Endothelial cell of umbilical vein (primary cell): ENCODE measurements at regions not wholly inside any gene's neighbourhood (a gene's known extent, or its start where the extent isn't known, plus 50 kb on each side); places are given as distances from the start of the nearest gene placed in this dataset.

Source experiments
- BruUV-seq: library from RNA; stranded (reverse); fragments of 400-500 nt; replicated peaks from 2 replicates; lab custom pipeline; 2021; lab: Mats Ljungman, UMichigan
- CTCF ChIA-PET: fragments of 300-600, 350-600 bp; sonication (Branson Sonifier 250); formaldehyde crosslinking; loops from one replicate; lab custom pipeline; 2021; ENCODE audit warnings: antibody characterized with exemption, inconsistent platforms; lab: Charles Lee
- POLR2A ChIA-PET: fragments of 300-600, 350-600 bp; sonication (Branson Sonifier 250); formaldehyde crosslinking; loops from one replicate; lab custom pipeline; 2021; ENCODE audit warnings: antibody characterized with exemption, inconsistent platforms; lab: Charles Lee
- DNase-seq: peaks from one replicate; pipeline ENCODE4 v3.0.0-alpha.2; 2011; ENCODE audit warnings: low read depth, low spot score
- FAIRE-seq: peaks from 2 replicates; lab custom pipeline; 2011; peaks lifted over from hg19 to GRCh38; lab: Jason Lieb, UNC
- H2AFZ ChIP-seq: 2 replicates; pipeline ENCODE4 v1.6.0; 2012; ENCODE audit warnings: low read depth, low read length, control low read depth, inconsistent platforms
- H3K27ac ChIP-seq: 2 replicates; pipeline ENCODE4 v1.5.1; 2011; ENCODE audit warnings: low read depth, mild to moderate bottlenecking, control low read depth, low read length, moderate library complexity; ENCODE audit not compliant: insufficient read depth
- H3K27me3 ChIP-seq, 2 experiments: 2 replicates each; pipeline versions ENCODE4 v1.6.0 to v1.6.1; 2011; ENCODE audit warnings: low read length in 2 of 2, mixed read lengths in 1 of 2; ENCODE audit not compliant: control insufficient read depth in 2 of 2, insufficient read depth in 2 of 2
- H3K36me3 ChIP-seq, 2 experiments: 2 replicates in 1 of 2; 3 replicates in 1 of 2; pipeline ENCODE4 v1.5.1; 2011; ENCODE audit warnings: low read length in 2 of 2, mild to moderate bottlenecking in 1 of 2, moderate library complexity in 1 of 2; ENCODE audit not compliant: control insufficient read depth in 2 of 2, insufficient read depth in 2 of 2; ENCODE audit errors: extremely low read depth in 1 of 2
- H3K4me1 ChIP-seq: 3 replicates; pipeline ENCODE4 v1.5.1; 2011; ENCODE audit warnings: mild to moderate bottlenecking, low read length; ENCODE audit not compliant: control insufficient read depth, insufficient read depth; ENCODE audit errors: extremely low read depth
- H3K4me2 ChIP-seq: 2 replicates; pipeline ENCODE4 v1.6.1; 2011; ENCODE audit warnings: low read length, control low read depth, mixed read lengths; ENCODE audit not compliant: insufficient read depth
- H3K4me3 ChIP-seq, 3 experiments: fragments of 200-600 bp in 1 of 3; sonication (generic), shearing (Covaris generic) in 1 of 3; replicated peaks in 1 of 3; 2 replicates each; pipeline ENCODE4 v1.5.1; 2011 to 2016; ENCODE audit warnings: control low read depth in 3 of 3, low read length in 3 of 3, mild to moderate bottlenecking in 2 of 3, inconsistent platforms in 1 of 3, low read depth in 1 of 3, moderate library complexity in 1 of 3; ENCODE audit not compliant: insufficient read depth in 1 of 3
- H3K79me2 ChIP-seq: 2 replicates; pipeline ENCODE4 v1.6.0; 2012; ENCODE audit warnings: low read length, inconsistent platforms; ENCODE audit not compliant: control insufficient read depth, insufficient read depth
- H3K9ac ChIP-seq: replicated peaks from 2 replicates; pipeline ENCODE3; 2011; ENCODE audit warnings: low read length, control low read depth; ENCODE audit not compliant: insufficient read depth; ENCODE audit errors: extremely low read depth
- H3K9me1 ChIP-seq: replicated peaks from 3 replicates; pipeline ENCODE4 v1.6.0; 2011; ENCODE audit warnings: mild to moderate bottlenecking, low read length; ENCODE audit not compliant: control insufficient read depth, insufficient read depth; ENCODE audit errors: extremely low read depth
- H3K9me3 ChIP-seq: replicated peaks from 2 replicates; pipeline ENCODE4 v1.5.1; 2012; ENCODE audit warnings: low read length, inconsistent platforms; ENCODE audit not compliant: control insufficient read depth, insufficient read depth
- H4K20me1 ChIP-seq: replicated peaks from 2 replicates; pipeline ENCODE3; 2011; ENCODE audit warnings: mild to moderate bottlenecking, low read length; ENCODE audit not compliant: control insufficient read depth, insufficient read depth; ENCODE audit errors: extremely low read depth
- CTCF ChIP-seq, 2 donors: IDR thresholded peaks; 1 replicate in 1 of 2; 2 replicates in 1 of 2; pipeline ENCODE4 v1.5.1; 2011; ENCODE audit warnings: low read length in 2 of 2, mild to moderate bottlenecking in 2 of 2, moderate library complexity in 2 of 2, control low read depth in 1 of 2, inconsistent platforms in 1 of 2, low read depth in 1 of 2; ENCODE audit not compliant: insufficient read depth in 1 of 2; ENCODE audit errors: extremely low read depth in 1 of 2
- EZH2 ChIP-seq: IDR thresholded peaks from 2 replicates; pipeline ENCODE4 v1.6.1; 2012; ENCODE audit warnings: borderline replicate concordance, low read depth, mild to moderate bottlenecking, moderate library complexity, low read length, inconsistent platforms; ENCODE audit not compliant: severe bottlenecking
- FOS ChIP-seq: IDR thresholded peaks from 2 replicates; pipeline ENCODE4 v1.6.1; 2011; ENCODE audit warnings: mild to moderate bottlenecking, low read length, moderate library complexity, borderline replicate concordance; ENCODE audit not compliant: insufficient read depth
- GATA2 ChIP-seq: IDR thresholded peaks from 2 replicates; pipeline ENCODE4 v1.7.0; 2011; ENCODE audit warnings: low read depth, mild to moderate bottlenecking, moderate library complexity, mixed read lengths, low read length; ENCODE audit not compliant: insufficient read length, insufficient read depth
- JUN ChIP-seq: IDR thresholded peaks from 2 replicates; pipeline ENCODE4 v1.6.1; 2011; ENCODE audit warnings: borderline replicate concordance, low read depth; ENCODE audit not compliant: insufficient read length, insufficient read depth
- MAX ChIP-seq: IDR thresholded peaks from 2 replicates; pipeline ENCODE4 v1.6.1; 2011; ENCODE audit not compliant: insufficient read depth, insufficient read length
- MYC ChIP-seq: IDR thresholded peaks from one replicate; pipeline ENCODE4 v1.6.1; 2011; ENCODE audit warnings: mild to moderate bottlenecking, low read depth, low read length
- POLR2A ChIP-seq: IDR thresholded peaks from 2 replicates; pipeline ENCODE4 v1.6.1; 2012; ENCODE audit warnings: low read depth, mild to moderate bottlenecking, control low read depth, low read length
- POLR2AphosphoS5 ChIP-seq: IDR thresholded peaks from 2 replicates; pipeline ENCODE4 v1.6.1; 2012; ENCODE audit warnings: low read depth, mild to moderate bottlenecking, control low read depth, low read length, moderate library complexity; ENCODE audit not compliant: insufficient read depth
- dilution Hi-C: fragments of 300-500 bp; cut with MboI; formaldehyde crosslinking; loops from one replicate; pipeline ENCODE4 v1.15.0; 2019; ENCODE audit warnings: low sequenced_read_pairs; ENCODE audit not compliant: extremely low pct_ligation_motif_present
- intact Hi-C: fragments of 100-400 bp; cut with micrococcal nuclease; formaldehyde crosslinking; loops from one replicate; pipeline ENCODE4 v1.10.0; 2022

GRCh38 chr7:84812021-84812420 is 374.8 kb downstream of the SEMA3D start:
- Histone ChIP-seq H4K20me1 (no peaks in the 10 kb centered on the region), H3K4me2 (no peak overlapping the region), H3K4me3 (no peak overlapping the region), H2AFZ (no peak overlapping the region), H3K9me1 (no peaks in the 10 kb centered on the region), H3K9me3 (no peaks in the 10 kb centered on the region), H3K79me2 (no peaks in the 10 kb centered on the region), H3K27me3 (no peaks in the 10 kb centered on the region), H3K36me3 (no peaks in the 10 kb centered on the region), H3K27ac (no peak overlapping the region), H3K4me1 (no peaks in the 10 kb centered on the region), H3K9ac (no peak overlapping the region)
- TF ChIP-seq FOS, result no peak
- BruUV-seq, result no TSS peak
- intact Hi-C loops (no loop called here), dilution Hi-C loops (no loop called here)
- FAIRE-seq, result no peak
- peak; percentile 1 for DNase-seq
- ChIA-PET CTCF (no interaction called here), POLR2A (no interaction called here)

GRCh38 chr7:84811362-84811761 is 375.5 kb downstream of the SEMA3D start:
- ChIA-PET POLR2A (no interaction called here), CTCF (no interaction called here)
- no peak for TF ChIP-seq FOS
- TF ChIP-seq CTCF (IDR thresholded peaks at IDR 0.05; ENCODE audit: extremely low read depth in 1 of 2, insufficient read depth in 1 of 2, low read depth in 1 of 2, low read length in 2 of 2), result no peak
- no peak for TF ChIP-seq EZH2
- no peak for TF ChIP-seq MAX
- no peak for TF ChIP-seq POLR2A
- no peak for TF ChIP-seq MYC
- no peak for TF ChIP-seq POLR2AphosphoS5
- TF ChIP-seq JUN, result no peak
- no peak for TF ChIP-seq GATA2
- dilution Hi-C loops, result no loop called here
- BruUV-seq, result no TSS peak
- no peaks in the 10 kb centered on the region for H3K36me3 ChIP-seq
- no peaks in the 10 kb centered on the region for H3K27me3 ChIP-seq
- H3K4me1 ChIP-seq, result no peaks in the 10 kb centered on the region
- DNase-seq, result no peak
- H3K4me2 ChIP-seq, result no peak overlapping the region
- no peak for FAIRE-seq
- H3K79me2 ChIP-seq, result no peaks in the 10 kb centered on the region
- intact Hi-C loops, result no loop called here
- no peak overlapping the region for H3K4me3 ChIP-seq
- no peak overlapping the region for H2AFZ ChIP-seq
- no peaks in the 10 kb centered on the region for H4K20me1 ChIP-seq
- H3K9me3 ChIP-seq, result no peaks in the 10 kb centered on the region
- H3K9me1 ChIP-seq, result no peaks in the 10 kb centered on the region
- H3K9ac ChIP-seq, result no peak overlapping the region
- H3K27ac ChIP-seq, result no peak overlapping the region
